A549 (cell line): ENCODE measurements at regions not wholly inside any gene's neighbourhood (a gene's known extent, or its start where the extent isn't known, plus 50 kb on each side); places are given as distances from the start of the nearest gene placed in this dataset.

Experiments
- CTCF ChIP-seq: fragments of >200 bp; sonication (Bioruptor Twin); formaldehyde crosslinking; IDR thresholded peaks from 3 replicates; pipeline ENCODE4 v1.5.1; 2016
- EP300 ChIP-seq, 2 experiments: fragments of >200 bp; sonication (Bioruptor Twin); formaldehyde crosslinking; IDR thresholded peaks; 2 replicates in 1 of 2; 3 replicates in 1 of 2; pipeline ENCODE4 v1.6.1; 2016 to 2017
- FOXS1 ChIP-seq: fragments of 250-450 bp; sonication (Bioruptor Pico); IDR thresholded peaks from 2 replicates; pipeline ENCODE4 v1.5.0; 2020; ENCODE audit warnings: mild to moderate bottlenecking, moderate library complexity
- HDAC2 ChIP-seq: fragments of 200-600 bp; sonication (generic); IDR thresholded peaks from 2 replicates; pipeline ENCODE4 v1.6.1; 2016
- HOXB5 ChIP-seq: fragments of 250-450 bp; sonication (Bioruptor Pico); IDR thresholded peaks from 2 replicates; pipeline ENCODE4 v1.5.0; 2020; ENCODE audit warnings: mild to moderate bottlenecking, moderate library complexity
- KDM1A ChIP-seq: fragments of 200-600 bp; sonication (generic); IDR thresholded peaks from 2 replicates; pipeline ENCODE4 v1.6.1; 2016; ENCODE audit warnings: low read depth, mild to moderate bottlenecking
- POLR2A ChIP-seq: IDR thresholded peaks from 2 replicates; pipeline ENCODE4 v1.6.1; 2012; ENCODE audit warnings: mild to moderate bottlenecking, low read length
- RCOR1 ChIP-seq: fragments of 150-350 bp; IDR thresholded peaks from 2 replicates; pipeline ENCODE4 v1.6.1; 2014; ENCODE audit warnings: antibody characterized with exemption, low read length, low read depth

GRCh38 chr1:170461762-170462384 is 70.1 kb upstream of the GORAB start:
- TF ChIP-seq RCOR1 (no peak), HDAC2 (no peak), CTCF (no peak), POLR2A (no peak), EP300 (IDR thresholded peaks at IDR 0.05) (no peak), FOXS1 (CRISPR knock-in tag) (no peak), KDM1A (no peak), HOXB5 (CRISPR knock-in tag) (no peak)
